GM19463 (cell line): ENCODE measurements at regions not wholly inside any gene's neighbourhood (a gene's known extent, or its start where the extent isn't known, plus 50 kb on each side); places are given as distances from the start of the nearest gene placed in this dataset.

Experiments
- ATAC-seq: cut with Tn5 transposase; IDR thresholded peaks from one replicate; pipeline ENCODE4 v1.9.1; 2021; ENCODE audit warnings: mild to moderate bottlenecking, moderate library complexity; ENCODE audit not compliant: unreplicated experiment

GRCh38 chr4:28351102-28351501 is 1490.5 kb downstream of the STIM2 start:
- ATAC-seq = no peak

GRCh38 chr4:28351826-28352225 is 1491.2 kb downstream of the STIM2 start:
- ATAC-seq = no peak

- ATAC-seq = no peak
Measured at GRCh38 chr4:28354880-28355656, 1494.4 kb downstream of the STIM2 start.

- no peak for ATAC-seq
Measured at GRCh38 chr4:28357990-28358389, 1497.3 kb downstream of the STIM2 start.

- no peak for ATAC-seq
Measured at GRCh38 chr4:28358606-28359005, 1498.0 kb downstream of the STIM2 start.

- ATAC-seq = no peak
Measured at GRCh38 chr4:28360681-28361080, 1500.0 kb downstream of the STIM2 start.

- ATAC-seq = no peak
Measured at GRCh38 chr4:28362169-28362568, 1501.5 kb downstream of the STIM2 start.

- ATAC-seq = no peak
Measured at GRCh38 chr4:28369499-28369898, 1508.9 kb downstream of the STIM2 start.

GRCh38 chr4:28373191-28373590 is 1512.5 kb downstream of the STIM2 start:
- ATAC-seq = no peak

GRCh38 chr4:28373601-28374000 is 1513.0 kb downstream of the STIM2 start:
- no peak for ATAC-seq

GRCh38 chr4:28378109-28378830 is 1517.6 kb downstream of the STIM2 start:
- ATAC-seq = no peak

GRCh38 chr4:28385801-28386200 is 1525.2 kb downstream of the STIM2 start:
- no peak for ATAC-seq

GRCh38 chr4:28386776-28387175 is 1526.1 kb downstream of the STIM2 start:
- ATAC-seq = no peak

- no peak for ATAC-seq
Measured at GRCh38 chr4:28388471-28388870, 1527.8 kb downstream of the STIM2 start.

- ATAC-seq = no peak
Measured at GRCh38 chr4:28391877-28392276, 1531.2 kb downstream of the STIM2 start.

- ATAC-seq = no peak
Measured at GRCh38 chr4:28402751-28403150, 1542.1 kb downstream of the STIM2 start.

GRCh38 chr4:28421221-28421620 is 1560.6 kb downstream of the STIM2 start:
- ATAC-seq = no peak

GRCh38 chr4:28426251-28426650 is 1565.6 kb downstream of the STIM2 start:
- no peak for ATAC-seq

- no peak for ATAC-seq
Measured at GRCh38 chr4:28427306-28428085, 1566.9 kb downstream of the STIM2 start.

- ATAC-seq = no peak
Measured at GRCh38 chr4:28432348-28433025, 1571.8 kb downstream of the STIM2 start.

GRCh38 chr4:28435314-28435713 is 1574.7 kb downstream of the STIM2 start:
- ATAC-seq = no peak
